SK-MEL-5 (cell line): ENCODE measurements at regions not wholly inside any gene's neighbourhood (a gene's known extent, or its start where the extent isn't known, plus 50 kb on each side); places are given as distances from the start of the nearest gene placed in this dataset.
"Not testable (repeated sequence)": the region's sequence is repeated elsewhere in the genome, so short reads cannot be mapped to it uniquely, and the experiment has no call there.

Experiments used
- DNase-seq: peaks from one replicate; pipeline ENCODE4 v3.0.0-alpha.2; 2016; ENCODE audit warnings: low read depth, low spot score
- in situ Hi-C: cut with HindIII; loops from 2 replicates; pipeline ENCODE4 v1.10.0; 2016; ENCODE audit warnings: low sequenced_read_pairs, high pct_unique_total_duplicates, low pct_unique_long_range_greater_than_20kb

- in situ Hi-C loops: no loop called here
- no peak for DNase-seq
These were observed 575.5 kb downstream of the PRKD1 start for GRCh38 chr14:29351996-29352705.

GRCh38 chr14:29352706-29353080 is 575.0 kb downstream of the PRKD1 start:
- DNase-seq: no peak
- in situ Hi-C loops: no loop called here

GRCh38 chr14:29353513-29353912 is 574.1 kb downstream of the PRKD1 start:
- in situ Hi-C loops: no loop called here

GRCh38 chr14:29354486-29354885 is 573.2 kb downstream of the PRKD1 start:
- in situ Hi-C loops: no loop called here

More at GRCh38 chr14:29353513-29353912, 574.1 kb downstream of the PRKD1 start:
- no peak for DNase-seq

GRCh38 chr14:29355331-29355730 is 572.3 kb downstream of the PRKD1 start:
- in situ Hi-C loops: no loop called here
- DNase-seq: no peak

More at GRCh38 chr14:29354486-29354885, 573.2 kb downstream of the PRKD1 start:
- DNase-seq: no peak

GRCh38 chr14:29355846-29356245 is 571.8 kb downstream of the PRKD1 start:
- in situ Hi-C loops: no loop called here
- no peak for DNase-seq

- no peak for DNase-seq
- in situ Hi-C loops: no loop called here
These were observed 567.0 kb downstream of the PRKD1 start for GRCh38 chr14:29360656-29361055.

- no peak for DNase-seq
- in situ Hi-C loops: no loop called here
These were observed 557.6 kb downstream of the PRKD1 start for GRCh38 chr14:29370024-29370423.

- in situ Hi-C loops: no loop called here
- DNase-seq: no peak
These were observed 551.4 kb downstream of the PRKD1 start for GRCh38 chr14:29376237-29376636.

GRCh38 chr14:29380826-29381225 is 546.8 kb downstream of the PRKD1 start:
- in situ Hi-C loops: no loop called here
- no peak for DNase-seq

GRCh38 chr14:29388571-29388970 is 539.1 kb downstream of the PRKD1 start:
- in situ Hi-C loops: no loop called here
- no peak for DNase-seq

- no peak for DNase-seq
- in situ Hi-C loops: no loop called here
These were observed 537.4 kb downstream of the PRKD1 start for GRCh38 chr14:29390081-29390832.

- in situ Hi-C loops: no loop called here
- DNase-seq: no peak
These were observed 536.4 kb downstream of the PRKD1 start for GRCh38 chr14:29391231-29391630.

GRCh38 chr14:29391801-29392200 is 535.8 kb downstream of the PRKD1 start:
- DNase-seq: no peak
- in situ Hi-C loops: no loop called here

- DNase-seq: no peak
- in situ Hi-C loops: no loop called here
These were observed 535.4 kb downstream of the PRKD1 start for GRCh38 chr14:29392287-29392686.

- in situ Hi-C loops: no loop called here
- no peak for DNase-seq
These were observed 524.6 kb downstream of the PRKD1 start for GRCh38 chr14:29403091-29403490.

GRCh38 chr14:29410581-29410980 is 517.1 kb downstream of the PRKD1 start:
- in situ Hi-C loops: no loop called here
- no peak for DNase-seq

GRCh38 chr14:29414931-29415330 is 512.7 kb downstream of the PRKD1 start:
- in situ Hi-C loops, DNase-seq: not testable (repeated sequence)

GRCh38 chr14:29419736-29420135 is 507.9 kb downstream of the PRKD1 start:
- in situ Hi-C loops: no loop called here
- DNase-seq: no peak
